ENCODE measurements at regions not wholly inside any gene's neighbourhood (a gene's known extent, or its start where the extent isn't known, plus 50 kb on each side); places are given as distances from the start of the nearest gene placed in this dataset.
"Not testable (repeated sequence)": the region's sequence is repeated elsewhere in the genome, so short reads cannot be mapped to it uniquely, and the experiment has no call there.

DNA sequence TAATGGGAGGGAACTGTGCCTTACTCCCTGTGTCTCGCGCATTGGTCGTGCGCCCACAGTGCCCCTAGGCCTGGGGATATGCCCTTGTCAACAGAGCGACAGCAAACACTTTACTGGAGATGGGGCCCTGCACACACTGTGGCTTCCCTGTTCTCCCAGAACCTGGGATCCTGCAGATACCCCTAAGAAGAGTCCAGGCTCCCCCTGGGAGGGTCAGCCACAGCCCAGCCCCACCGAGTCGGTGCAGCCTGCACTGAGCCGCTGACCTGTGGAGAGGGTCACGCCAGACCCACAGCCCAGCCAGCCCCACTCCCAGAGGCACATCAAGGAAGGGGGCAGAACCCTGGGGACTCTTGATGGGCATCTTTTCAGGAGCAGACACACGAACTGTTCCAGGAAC lies 480.3 kb downstream of the TMEM121 start:
- H3K27me3 ChIP-seq (ENCODE audit: control insufficient read depth in 2 of 2, insufficient read depth in 2 of 2, low read length in 2 of 2); H3K4me3 ChIP-seq (replicated peaks in 1 of 3; ENCODE audit: insufficient read depth in 1 of 3, low read depth in 1 of 3, low read length in 3 of 3); H3K9me3 ChIP-seq (replicated peaks; ENCODE audit: control insufficient read depth, insufficient read depth, low read length); H3K4me2 ChIP-seq (ENCODE audit: insufficient read depth, low read length); dilution Hi-C loops (cut with MboI; ENCODE audit: extremely low pct_ligation_motif_present, low sequenced_read_pairs); H3K27ac ChIP-seq (ENCODE audit: insufficient read depth, low read depth, low read length); H4K20me1 ChIP-seq (replicated peaks; ENCODE audit: control insufficient read depth, extremely low read depth, insufficient read depth, low read length); H3K9ac ChIP-seq (replicated peaks; ENCODE audit: extremely low read depth, insufficient read depth, low read length); H2AFZ ChIP-seq (ENCODE audit: low read depth, low read length); POLR2A ChIA-PET; H3K79me2 ChIP-seq (ENCODE audit: control insufficient read depth, insufficient read depth, low read length); CTCF ChIA-PET; DNase-seq (ENCODE audit: low read depth, low spot score); H3K36me3 ChIP-seq (ENCODE audit: control insufficient read depth in 2 of 2, extremely low read depth in 1 of 2, insufficient read depth in 2 of 2, low read length in 2 of 2); H3K9me1 ChIP-seq (replicated peaks; ENCODE audit: control insufficient read depth, extremely low read depth, insufficient read depth, low read length); H3K4me1 ChIP-seq (ENCODE audit: control insufficient read depth, extremely low read depth, insufficient read depth, low read length); intact Hi-C loops (cut with micrococcal nuclease); BruUV-seq (replicated peaks); FAIRE-seq: not testable (repeated sequence)

DNA sequence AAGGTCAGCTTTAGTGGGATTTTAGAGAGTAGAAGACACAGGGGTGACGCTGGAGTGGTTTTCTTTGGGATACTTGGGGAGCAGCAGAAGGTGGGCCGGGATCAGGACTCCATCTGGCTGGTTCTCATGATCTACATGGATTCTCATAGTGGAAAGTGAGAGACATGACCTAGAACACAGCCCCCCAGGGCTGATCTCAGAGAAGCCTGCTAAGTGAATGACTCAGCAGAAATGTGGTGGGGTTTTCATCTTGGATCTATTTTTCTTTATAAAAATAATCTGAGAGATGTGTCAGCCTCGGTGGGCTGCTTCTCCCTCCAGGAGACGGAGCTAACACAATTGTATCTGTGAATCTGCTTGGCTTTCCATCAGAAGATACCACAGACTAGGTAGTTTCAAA lies 484.4 kb downstream of the TMEM121 start:
- Histone ChIP-seq H2AFZ (ENCODE audit: low read depth, low read length) (no peak overlapping the region), H3K4me1 (ENCODE audit: control insufficient read depth, extremely low read depth, insufficient read depth, low read length) (no peaks in the 10 kb centered on the region), H3K9me3 (replicated peaks; ENCODE audit: control insufficient read depth, insufficient read depth, low read length) (no peaks in the 10 kb centered on the region), H3K4me3 (replicated peaks in 1 of 3; ENCODE audit: insufficient read depth in 1 of 3, low read depth in 1 of 3, low read length in 3 of 3) (no peak overlapping the region), H3K36me3 (ENCODE audit: control insufficient read depth in 2 of 2, extremely low read depth in 1 of 2, insufficient read depth in 2 of 2, low read length in 2 of 2) (no peaks in the 10 kb centered on the region), H3K79me2 (ENCODE audit: control insufficient read depth, insufficient read depth, low read length) (no peaks in the 10 kb centered on the region), H4K20me1 (replicated peaks; ENCODE audit: control insufficient read depth, extremely low read depth, insufficient read depth, low read length) (no peaks in the 10 kb centered on the region), H3K4me2 (ENCODE audit: insufficient read depth, low read length) (no peak overlapping the region), H3K27me3 (ENCODE audit: control insufficient read depth in 2 of 2, insufficient read depth in 2 of 2, low read length in 2 of 2) (no peaks in the 10 kb centered on the region), H3K9ac (replicated peaks; ENCODE audit: extremely low read depth, insufficient read depth, low read length) (no peak overlapping the region), H3K27ac (ENCODE audit: insufficient read depth, low read depth, low read length) (no peak overlapping the region), H3K9me1 (replicated peaks; ENCODE audit: control insufficient read depth, extremely low read depth, insufficient read depth, low read length) (no peaks in the 10 kb centered on the region)
- no TSS peak for BruUV-seq (replicated peaks)
- dilution Hi-C loops (cut with MboI; ENCODE audit: extremely low pct_ligation_motif_present, low sequenced_read_pairs) (no loop called here), intact Hi-C loops (cut with micrococcal nuclease) (no loop called here)
- FAIRE-seq (no peak), DNase-seq (ENCODE audit: low read depth, low spot score) (no peak)
- ChIA-PET CTCF (no interaction called here), POLR2A (no interaction called here)
- TF ChIP-seq EZH2 (IDR thresholded peaks at IDR 0.05; ENCODE audit: borderline replicate concordance, low read depth, low read length, severe bottlenecking) (no peak), POLR2A (IDR thresholded peaks at IDR 0.05; ENCODE audit: low read depth, low read length) (no peak), JUN (IDR thresholded peaks at IDR 0.05; ENCODE audit: borderline replicate concordance, insufficient read depth, insufficient read length, low read depth) (no peak), MYC (IDR thresholded peaks at IDR 0.05; ENCODE audit: low read depth, low read length) (no peak), FOS (IDR thresholded peaks at IDR 0.05; ENCODE audit: borderline replicate concordance, insufficient read depth, low read length) (no peak)

DNA sequence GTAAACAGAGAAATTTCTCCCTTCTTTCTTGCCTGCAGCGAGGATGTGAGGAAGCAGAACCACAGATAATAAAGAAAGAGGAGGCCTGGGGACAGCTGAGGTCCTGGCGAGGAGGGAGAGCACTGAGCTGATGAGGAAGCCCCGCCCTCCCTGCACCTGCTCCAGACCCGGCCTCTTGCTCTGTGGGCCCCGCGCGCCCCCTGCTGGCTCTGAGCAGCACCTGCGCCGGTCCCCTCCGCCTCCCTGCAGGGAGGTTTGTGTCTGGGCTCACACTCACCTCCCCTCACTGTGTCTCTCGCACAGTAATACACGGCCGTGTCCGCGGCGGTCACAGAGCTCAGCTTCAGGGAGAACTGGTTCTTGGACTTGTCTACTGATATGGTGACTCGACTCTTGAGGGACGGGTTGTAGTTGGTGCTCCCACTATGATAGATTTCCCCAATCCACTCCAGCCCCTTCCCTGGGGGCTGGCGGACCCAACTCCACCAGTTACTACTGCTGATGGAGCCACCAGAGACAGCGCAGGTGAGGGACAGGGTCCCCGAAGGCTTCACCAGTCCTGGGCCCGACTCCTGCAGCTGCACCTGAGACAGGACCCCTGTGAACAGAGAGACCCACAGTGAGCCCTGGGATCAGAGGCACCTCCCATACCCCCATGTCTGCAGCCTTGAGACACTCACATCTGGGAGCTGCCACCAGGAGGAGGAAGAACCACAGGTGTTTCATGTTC lies 485.4 kb downstream of the TMEM121 start:
- intact Hi-C loops (cut with micrococcal nuclease); H3K9me1 ChIP-seq (replicated peaks; ENCODE audit: control insufficient read depth, extremely low read depth, insufficient read depth, low read length); H4K20me1 ChIP-seq (replicated peaks; ENCODE audit: control insufficient read depth, extremely low read depth, insufficient read depth, low read length); H2AFZ ChIP-seq (ENCODE audit: low read depth, low read length); H3K79me2 ChIP-seq (ENCODE audit: control insufficient read depth, insufficient read depth, low read length); H3K4me3 ChIP-seq (replicated peaks in 1 of 3; ENCODE audit: insufficient read depth in 1 of 3, low read depth in 1 of 3, low read length in 3 of 3); H3K4me1 ChIP-seq (ENCODE audit: control insufficient read depth, extremely low read depth, insufficient read depth, low read length); H3K9ac ChIP-seq (replicated peaks; ENCODE audit: extremely low read depth, insufficient read depth, low read length); H3K9me3 ChIP-seq (replicated peaks; ENCODE audit: control insufficient read depth, insufficient read depth, low read length); dilution Hi-C loops (cut with MboI; ENCODE audit: extremely low pct_ligation_motif_present, low sequenced_read_pairs); H3K36me3 ChIP-seq (ENCODE audit: control insufficient read depth in 2 of 2, extremely low read depth in 1 of 2, insufficient read depth in 2 of 2, low read length in 2 of 2); CTCF ChIA-PET; H3K27ac ChIP-seq (ENCODE audit: insufficient read depth, low read depth, low read length); BruUV-seq (replicated peaks); DNase-seq (ENCODE audit: low read depth, low spot score); H3K27me3 ChIP-seq (ENCODE audit: control insufficient read depth in 2 of 2, insufficient read depth in 2 of 2, low read length in 2 of 2); H3K4me2 ChIP-seq (ENCODE audit: insufficient read depth, low read length); POLR2A ChIA-PET; FAIRE-seq: not testable (repeated sequence)

DNA sequence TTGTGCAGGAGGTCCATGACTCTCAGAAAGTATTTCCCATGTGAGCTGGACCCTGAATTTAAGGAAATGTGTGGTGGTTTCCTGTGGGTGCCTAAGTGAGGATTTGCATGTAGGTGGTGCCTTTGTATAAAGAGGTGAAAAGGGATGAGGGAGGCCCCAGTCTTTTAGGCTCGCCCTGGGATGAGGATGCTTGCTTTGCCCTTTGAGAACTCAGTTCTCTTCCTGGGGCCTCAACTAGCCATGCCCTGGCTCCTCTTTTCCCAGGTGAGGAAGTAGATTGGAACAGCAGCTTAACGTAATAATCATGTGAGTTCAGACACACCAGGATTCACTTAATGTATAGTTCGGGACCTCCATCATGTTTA lies 486.0 kb downstream of the TMEM121 start:
- H3K9ac ChIP-seq (replicated peaks; ENCODE audit: extremely low read depth, insufficient read depth, low read length); POLR2A ChIA-PET; H3K4me3 ChIP-seq (replicated peaks in 1 of 3; ENCODE audit: insufficient read depth in 1 of 3, low read depth in 1 of 3, low read length in 3 of 3); H3K27ac ChIP-seq (ENCODE audit: insufficient read depth, low read depth, low read length); H3K79me2 ChIP-seq (ENCODE audit: control insufficient read depth, insufficient read depth, low read length); DNase-seq (ENCODE audit: low read depth, low spot score); CTCF ChIA-PET; H3K9me3 ChIP-seq (replicated peaks; ENCODE audit: control insufficient read depth, insufficient read depth, low read length); H3K36me3 ChIP-seq (ENCODE audit: control insufficient read depth in 2 of 2, extremely low read depth in 1 of 2, insufficient read depth in 2 of 2, low read length in 2 of 2); dilution Hi-C loops (cut with MboI; ENCODE audit: extremely low pct_ligation_motif_present, low sequenced_read_pairs); FAIRE-seq; BruUV-seq (replicated peaks); H3K4me1 ChIP-seq (ENCODE audit: control insufficient read depth, extremely low read depth, insufficient read depth, low read length); H3K9me1 ChIP-seq (replicated peaks; ENCODE audit: control insufficient read depth, extremely low read depth, insufficient read depth, low read length); H3K27me3 ChIP-seq (ENCODE audit: control insufficient read depth in 2 of 2, insufficient read depth in 2 of 2, low read length in 2 of 2); H2AFZ ChIP-seq (ENCODE audit: low read depth, low read length); H3K4me2 ChIP-seq (ENCODE audit: insufficient read depth, low read length); H4K20me1 ChIP-seq (replicated peaks; ENCODE audit: control insufficient read depth, extremely low read depth, insufficient read depth, low read length); intact Hi-C loops (cut with micrococcal nuclease): not testable (repeated sequence)

Data from endothelial cell of umbilical vein (primary cell).